Stomach (tissue), 4 donors: ENCODE measurements at regions not wholly inside any gene's neighbourhood (a gene's known extent, or its start where the extent isn't known, plus 50 kb on each side); places are given as distances from the start of the nearest gene placed in this dataset.

Experiments
- EP300 ChIP-seq: sonication (generic); formaldehyde crosslinking; IDR thresholded peaks from one replicate; pipeline ENCODE4 v1.6.1; 2017; ENCODE audit warnings: antibody characterized with exemption
- POLR2A ChIP-seq, 4 donors: fragments of 450-650 bp; IDR thresholded peaks; one replicate each; pipeline ENCODE4 v1.6.1; 2016; ENCODE audit warnings: antibody characterized with exemption in 4 of 4, control low read depth in 2 of 4, mild to moderate bottlenecking in 1 of 4, moderate library complexity in 1 of 4
- POLR2AphosphoS5 ChIP-seq, 3 donors: sonication (generic); formaldehyde crosslinking; IDR thresholded peaks; one replicate each; pipeline ENCODE4 v1.6.1; 2016; ENCODE audit warnings: antibody characterized with exemption in 3 of 3
- TF ChIP-seq, protein P1 (sequence below), 7 experiments: fragments of 450-650 bp in 4 of 7; fragments of 200-600 bp in 3 of 7; sonication (generic) in 3 of 7; IDR thresholded peaks; one replicate each; pipeline ENCODE4 v1.5.1; 2016 to 2019; ENCODE audit warnings: antibody characterized with exemption in 7 of 7, control low read depth in 2 of 7, mild to moderate bottlenecking in 1 of 7

DNA sequence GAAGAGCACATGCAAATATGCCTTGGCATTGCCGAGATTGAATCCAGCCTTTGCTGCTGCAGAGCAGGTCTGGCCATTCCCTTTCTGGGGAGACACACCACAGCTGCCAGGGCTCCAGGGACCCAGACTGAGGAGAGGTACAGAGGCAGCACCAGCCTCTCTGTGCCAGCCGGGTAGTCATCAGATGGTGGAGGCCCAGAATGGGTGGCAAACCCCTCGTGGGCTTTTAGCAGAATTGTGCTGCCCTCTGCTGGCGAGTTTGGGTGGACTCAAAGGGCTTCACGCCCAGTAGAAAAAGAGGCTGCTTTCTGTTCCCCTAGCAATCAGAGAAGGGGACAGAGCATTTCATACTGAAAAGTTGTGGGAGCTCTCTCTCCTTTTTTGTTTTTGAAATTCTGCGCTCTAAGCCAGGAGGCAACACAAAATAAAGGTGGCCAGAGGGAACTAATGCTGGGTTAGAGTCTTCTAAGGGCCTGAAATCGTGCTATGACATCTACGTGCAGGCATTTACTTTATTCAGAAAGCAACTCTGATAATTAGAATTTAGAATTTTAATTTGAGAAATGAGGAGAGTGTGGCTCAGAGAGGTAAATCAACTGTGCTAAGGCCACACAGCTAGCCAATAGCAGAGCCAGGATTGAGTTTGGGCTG is 158.8 kb upstream of the NAV2 start:
- TF ChIP-seq, protein P1, sequence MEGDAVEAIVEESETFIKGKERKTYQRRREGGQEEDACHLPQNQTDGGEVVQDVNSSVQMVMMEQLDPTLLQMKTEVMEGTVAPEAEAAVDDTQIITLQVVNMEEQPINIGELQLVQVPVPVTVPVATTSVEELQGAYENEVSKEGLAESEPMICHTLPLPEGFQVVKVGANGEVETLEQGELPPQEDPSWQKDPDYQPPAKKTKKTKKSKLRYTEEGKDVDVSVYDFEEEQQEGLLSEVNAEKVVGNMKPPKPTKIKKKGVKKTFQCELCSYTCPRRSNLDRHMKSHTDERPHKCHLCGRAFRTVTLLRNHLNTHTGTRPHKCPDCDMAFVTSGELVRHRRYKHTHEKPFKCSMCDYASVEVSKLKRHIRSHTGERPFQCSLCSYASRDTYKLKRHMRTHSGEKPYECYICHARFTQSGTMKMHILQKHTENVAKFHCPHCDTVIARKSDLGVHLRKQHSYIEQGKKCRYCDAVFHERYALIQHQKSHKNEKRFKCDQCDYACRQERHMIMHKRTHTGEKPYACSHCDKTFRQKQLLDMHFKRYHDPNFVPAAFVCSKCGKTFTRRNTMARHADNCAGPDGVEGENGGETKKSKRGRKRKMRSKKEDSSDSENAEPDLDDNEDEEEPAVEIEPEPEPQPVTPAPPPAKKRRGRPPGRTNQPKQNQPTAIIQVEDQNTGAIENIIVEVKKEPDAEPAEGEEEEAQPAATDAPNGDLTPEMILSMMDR (IDR thresholded peaks at IDR 0.05), result peak in 6 of 7 experiments; percentile 30 to 89 (median 84)
- TF ChIP-seq EP300 (no peak), POLR2AphosphoS5 (IDR thresholded peaks at IDR 0.05) (peak in 1 of 3 donors; percentile 30), POLR2A (IDR thresholded peaks at IDR 0.05) (no peak)
